ENCODE measurements at regions not wholly inside any gene's neighbourhood (a gene's known extent, or its start where the extent isn't known, plus 50 kb on each side); places are given as distances from the start of the nearest gene placed in this dataset.

DNA sequence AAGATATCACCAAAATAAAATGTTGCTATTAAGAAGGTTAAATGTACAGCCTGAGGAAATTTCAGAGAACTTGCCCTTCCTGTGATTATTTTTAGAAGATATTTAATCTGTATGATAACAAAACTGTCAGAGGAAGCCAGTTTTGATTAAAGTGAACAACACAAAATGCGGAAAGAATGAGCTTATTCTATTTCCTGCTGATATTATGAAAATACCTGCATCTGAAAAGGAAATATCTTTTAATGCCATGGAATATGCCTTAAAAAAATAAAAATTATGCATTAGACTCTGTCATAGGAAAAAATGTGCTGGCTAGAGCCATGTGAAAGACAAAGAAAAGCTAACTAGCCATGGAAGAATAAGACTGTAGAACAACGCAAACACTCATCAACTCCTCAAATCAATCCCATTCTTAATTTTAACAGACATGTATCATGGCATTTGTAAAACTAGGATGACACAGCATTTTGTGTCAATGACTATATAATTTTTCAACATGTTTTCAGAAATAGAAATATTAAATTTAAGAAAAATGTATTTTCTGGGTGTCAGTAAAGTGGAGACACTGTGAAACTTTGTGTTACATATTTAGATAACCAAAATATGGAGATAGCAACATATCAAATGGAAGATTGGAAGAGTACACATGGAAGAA lies 1768.2 kb downstream of the SUCLG1 start:
- no peak for DNase-seq (ENCODE audit: low spot score)

DNA sequence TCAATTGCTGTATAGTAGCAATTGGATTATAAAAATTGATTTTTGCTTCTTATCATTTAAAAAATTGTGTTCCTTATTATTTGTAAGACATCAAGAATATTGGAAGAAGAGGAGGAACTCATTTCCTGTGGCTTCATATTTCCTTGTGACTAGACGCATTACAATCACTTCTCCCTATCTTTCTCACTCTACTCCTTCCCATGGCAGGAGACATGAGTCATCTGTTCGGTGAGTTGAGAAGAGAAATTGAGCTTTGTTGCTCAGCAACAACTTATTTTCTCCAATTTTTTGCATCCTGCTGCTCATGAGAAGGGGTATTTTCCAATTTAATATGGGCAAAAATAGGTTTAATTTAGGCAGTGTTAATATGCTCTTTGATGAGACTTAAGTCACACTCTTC lies 1783.9 kb downstream of the SUCLG1 start:
- no peak for DNase-seq (ENCODE audit: low spot score)

DNA sequence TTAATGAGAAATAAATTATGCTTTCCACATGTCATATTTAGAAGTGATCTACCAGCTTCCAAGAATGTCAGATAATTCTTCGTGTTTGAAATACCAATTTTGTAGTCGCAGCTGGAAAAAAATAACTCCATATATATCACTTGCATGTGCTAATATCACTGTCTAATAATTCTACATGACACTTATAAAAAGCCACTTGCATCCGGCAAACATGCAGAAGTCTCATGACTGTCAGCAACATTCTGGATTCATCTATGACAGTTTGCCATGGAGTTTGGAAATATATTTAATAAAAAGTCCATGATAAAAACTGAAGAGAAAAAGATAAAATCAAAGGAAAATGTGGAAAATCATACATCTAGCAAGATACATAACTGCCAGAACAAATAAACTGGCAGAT lies 1784.4 kb downstream of the SUCLG1 start:
- DNase-seq (ENCODE audit: low spot score) = no peak

DNA sequence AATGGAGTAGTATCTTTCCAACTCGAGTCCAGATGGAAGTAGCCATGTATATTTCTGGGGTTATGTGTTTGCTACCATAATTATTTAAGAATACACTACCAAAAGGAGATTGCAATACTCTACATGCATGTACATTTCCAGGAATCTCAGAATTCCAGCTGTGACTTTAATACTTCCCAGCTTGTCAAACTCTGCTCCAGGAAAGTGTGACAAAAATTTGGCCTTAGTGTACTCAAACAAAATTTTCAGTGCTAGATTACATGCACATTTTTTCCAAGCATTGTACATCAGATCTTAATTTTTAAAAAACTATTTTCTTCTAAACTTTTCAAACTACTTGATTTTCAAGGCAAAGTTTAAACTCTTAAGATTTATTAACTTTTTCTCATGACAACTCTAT lies 1791.6 kb downstream of the SUCLG1 start:
- no peak for DNase-seq (ENCODE audit: low spot score)

DNA sequence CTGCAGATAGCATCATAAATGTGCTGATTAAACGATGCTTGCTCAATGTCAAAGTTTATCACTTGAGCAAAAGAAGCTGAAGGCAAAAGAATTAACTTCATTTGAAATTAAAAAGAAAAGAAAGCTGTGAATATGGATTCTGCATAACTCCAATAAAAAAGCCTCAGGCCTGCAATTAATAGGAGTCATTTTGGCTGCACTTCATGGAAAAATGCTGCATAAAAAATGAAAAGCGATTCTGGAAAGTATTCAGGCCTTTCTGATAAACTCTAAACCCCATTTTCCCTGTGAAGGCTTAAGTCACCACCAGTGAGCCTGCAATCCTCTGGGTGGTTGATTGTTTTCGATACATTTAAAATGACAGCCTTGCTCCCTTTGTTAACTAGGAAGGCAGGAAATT lies 1793.4 kb downstream of the SUCLG1 start:
- no peak for DNase-seq (ENCODE audit: low spot score)

DNA sequence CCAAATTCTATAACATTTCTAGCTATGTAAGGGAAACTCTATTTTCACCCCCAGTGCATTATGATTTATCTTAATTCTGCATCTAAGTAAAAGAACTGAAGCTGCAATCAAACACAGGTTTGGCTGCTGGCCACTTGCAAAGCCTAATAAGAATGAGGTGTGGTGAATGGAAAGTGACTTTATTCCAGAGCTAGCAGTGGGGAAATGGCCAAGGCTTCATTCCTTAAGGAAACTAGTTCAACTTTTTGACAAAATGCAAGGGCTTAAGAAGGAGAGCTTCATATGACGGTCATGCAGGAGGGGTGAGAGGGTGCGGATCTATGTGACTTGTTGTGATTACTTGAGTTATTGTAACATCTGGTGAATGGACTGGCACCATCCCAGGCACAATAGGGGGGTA lies 1802.0 kb downstream of the SUCLG1 start:
- no peak for DNase-seq (ENCODE audit: low spot score)

DNA sequence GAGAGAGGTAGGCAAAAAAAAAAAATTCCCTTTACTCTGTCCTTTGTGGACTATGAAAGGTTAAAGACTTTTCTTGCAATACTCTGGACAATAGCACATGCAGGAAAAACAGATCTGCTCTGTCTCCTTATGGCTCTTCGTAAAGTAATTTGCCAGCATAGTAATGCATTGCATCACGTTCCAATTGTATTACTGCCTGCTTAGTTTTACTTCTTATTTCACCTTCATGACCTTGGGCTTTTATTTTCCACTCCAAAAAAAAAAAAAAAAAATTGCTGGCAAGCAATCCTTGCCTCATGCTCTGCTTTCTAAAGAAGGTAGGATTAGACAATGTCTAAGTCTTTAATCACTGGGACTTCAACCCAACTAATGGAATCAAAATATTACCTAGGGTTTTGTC lies 1802.7 kb downstream of the SUCLG1 start:
- DNase-seq (ENCODE audit: low spot score) = no peak

DNA sequence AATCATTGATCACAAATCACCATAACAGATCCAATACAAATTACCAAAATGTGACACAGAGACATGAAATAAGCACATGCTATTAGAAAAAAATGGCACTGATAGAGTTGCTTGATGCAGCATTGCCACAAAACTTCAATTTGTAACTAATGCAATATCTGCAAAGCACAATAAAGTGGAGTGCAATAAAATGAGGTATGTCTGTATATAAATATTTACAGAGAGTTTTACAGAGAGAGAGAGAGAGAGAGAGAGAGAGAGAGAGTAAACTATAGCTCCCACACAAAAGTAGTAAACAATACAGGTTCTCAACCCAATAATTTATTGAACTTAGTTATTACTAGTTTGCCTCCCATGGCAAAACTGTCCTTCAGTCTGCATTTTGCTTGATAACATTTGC lies 1807.0 kb downstream of the SUCLG1 start:
- no peak for DNase-seq (ENCODE audit: low spot score)

DNA sequence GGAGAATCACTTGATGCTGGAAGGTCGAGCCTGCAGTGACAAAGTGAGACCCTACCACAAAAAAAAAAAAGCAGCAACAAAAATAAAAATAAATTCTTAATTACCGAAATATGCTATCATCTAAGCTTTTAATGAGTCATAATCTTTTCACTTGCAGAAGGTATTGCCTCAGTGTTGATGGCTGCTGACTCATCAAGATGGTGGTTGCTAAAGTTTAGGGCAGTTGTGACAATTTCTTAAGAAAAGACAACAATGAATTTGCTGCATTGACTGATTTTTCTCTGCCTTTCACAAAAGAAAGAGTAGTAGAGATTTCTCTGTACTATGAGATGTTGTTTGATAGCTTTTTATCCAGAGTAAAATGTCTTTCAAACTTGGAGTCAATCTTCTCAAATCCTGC lies 1809.0 kb downstream of the SUCLG1 start:
- DNase-seq (ENCODE audit: low spot score) = no peak

DNA sequence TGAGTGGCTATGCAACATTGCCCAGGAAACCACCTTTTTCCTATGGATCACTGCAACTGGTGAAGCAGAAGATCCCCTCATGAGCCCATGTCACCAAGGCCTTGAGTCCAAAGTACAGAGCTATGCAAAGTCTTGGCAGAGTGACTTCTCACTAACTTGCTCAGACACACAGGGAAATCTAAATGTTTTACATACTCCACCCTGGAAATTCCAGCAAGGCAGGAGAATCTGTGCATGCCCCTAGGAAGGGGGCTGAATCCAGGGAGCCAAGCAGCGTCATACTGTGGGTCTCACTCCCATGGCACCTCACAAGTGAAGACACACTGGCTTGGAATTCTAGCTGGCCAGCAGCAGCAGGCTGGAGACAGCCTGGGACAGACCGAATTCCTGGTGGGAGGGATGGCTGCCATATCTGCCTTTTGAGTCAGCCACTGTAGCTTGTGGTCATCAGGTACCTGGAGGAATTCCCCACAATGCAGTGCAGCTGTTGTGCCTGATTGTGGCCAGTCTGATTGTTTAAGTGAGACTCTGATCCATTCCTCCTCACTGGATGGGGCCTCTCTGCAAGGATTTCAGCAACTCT lies 1817.4 kb downstream of the SUCLG1 start:
- no peak for DNase-seq (ENCODE audit: low spot score)

DNA sequence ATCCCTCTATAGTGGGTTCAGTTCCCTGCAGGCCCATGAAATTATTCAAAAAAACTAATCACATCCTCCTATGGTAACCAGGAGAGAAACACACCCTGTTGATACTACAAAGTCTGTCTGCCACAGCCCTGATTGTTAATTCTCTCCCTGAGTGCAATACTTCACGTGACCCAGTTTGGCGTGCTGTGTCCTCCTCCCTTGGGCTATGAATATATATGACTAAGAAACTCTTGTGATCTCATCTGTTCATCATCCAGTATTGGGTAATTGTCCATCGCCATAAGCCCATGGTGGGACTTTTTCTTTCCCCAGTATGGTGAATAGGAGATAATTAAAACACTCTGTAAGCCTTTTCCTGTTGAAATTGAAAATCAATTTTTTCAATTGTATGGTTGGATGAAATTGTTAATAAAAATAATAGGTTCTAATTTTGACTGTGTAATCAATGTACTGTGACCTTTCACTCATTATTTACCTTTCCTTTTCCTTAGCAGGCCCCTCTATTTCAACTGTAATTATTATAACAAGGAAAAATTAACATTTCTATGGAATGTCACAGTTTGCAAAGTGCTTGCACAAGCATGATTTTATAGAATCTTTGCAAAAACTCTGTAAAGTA lies 1822.6 kb downstream of the SUCLG1 start:
- DNase-seq (ENCODE audit: low spot score) = no peak

DNA sequence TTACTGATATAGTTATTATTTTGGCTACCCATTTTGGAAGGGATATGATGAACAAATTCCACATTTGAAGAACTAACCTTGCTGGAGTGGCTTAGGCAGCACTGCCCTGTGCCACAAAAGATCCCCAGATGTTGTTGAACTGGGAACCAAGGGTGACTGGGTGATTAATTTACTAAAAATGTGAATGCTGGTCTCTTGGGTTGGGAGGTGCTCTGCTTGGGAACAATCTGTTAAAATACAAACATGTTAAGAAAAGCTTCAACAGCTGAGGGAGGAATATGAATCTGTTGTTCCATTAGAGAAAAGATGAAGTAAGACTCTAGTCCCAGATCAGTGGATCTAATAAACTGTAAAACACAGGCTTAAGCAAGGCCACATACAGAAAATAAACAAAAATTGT lies 1860.1 kb downstream of the SUCLG1 start:
- no peak for DNase-seq (ENCODE audit: low spot score)

DNA sequence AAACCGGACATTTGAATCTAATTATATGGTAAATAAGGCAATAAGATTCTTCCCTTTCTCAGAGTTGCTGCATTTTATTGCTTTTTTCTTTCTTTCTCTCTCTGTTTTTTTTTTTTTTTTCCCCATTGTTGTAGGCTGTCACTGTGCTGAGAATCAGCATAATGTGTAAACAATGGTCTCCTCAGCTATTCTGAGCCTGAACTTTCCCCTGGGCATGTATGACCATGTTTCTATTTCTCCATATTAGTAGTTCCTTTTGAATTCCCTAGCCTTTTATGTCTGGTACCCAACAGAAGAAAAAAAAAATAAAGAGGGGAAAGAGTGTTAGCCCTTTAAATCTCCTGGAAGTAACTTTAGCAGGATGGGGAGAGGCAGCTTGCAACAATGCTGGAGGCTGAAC lies 1862.5 kb downstream of the SUCLG1 start:
- no peak for DNase-seq (ENCODE audit: low spot score)

DNA sequence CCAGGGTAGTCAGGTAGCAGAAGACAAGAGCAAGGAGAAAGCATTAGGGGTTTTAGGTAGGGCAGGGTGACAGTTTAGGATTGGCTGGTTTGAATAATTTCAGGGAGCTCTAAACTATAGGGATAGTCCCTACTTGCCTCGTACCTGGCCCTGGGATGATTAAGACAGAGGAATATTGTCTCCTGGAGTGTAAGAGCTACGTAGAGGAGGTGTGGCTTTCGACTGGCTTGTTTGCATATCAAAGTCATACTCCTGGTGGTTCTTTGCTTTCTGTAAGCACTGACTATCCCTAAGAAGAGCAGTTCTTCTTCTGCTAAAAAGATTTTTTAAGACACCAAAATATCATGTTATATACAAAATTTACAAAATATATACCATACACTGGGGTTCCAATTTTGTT lies 1867.4 kb downstream of the SUCLG1 start:
- DNase-seq (ENCODE audit: low spot score) = no peak

DNA sequence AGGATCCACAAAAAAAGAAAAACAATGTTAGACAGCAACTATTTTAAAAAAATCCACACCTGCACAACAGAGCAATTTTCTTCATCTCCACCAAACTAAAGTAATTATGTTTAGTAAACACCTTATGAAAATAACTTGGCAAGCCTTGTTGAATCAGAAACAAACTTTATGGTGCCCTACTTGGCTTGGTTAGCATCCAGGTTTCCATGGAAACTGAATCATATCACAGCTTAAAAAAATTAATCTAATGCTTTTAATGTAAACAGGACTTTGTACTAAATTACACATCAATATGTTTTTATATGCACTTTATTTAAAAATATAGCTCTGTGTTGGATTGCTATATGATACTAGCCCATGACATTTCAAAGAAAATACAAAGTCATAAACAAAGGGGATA lies 1882.4 kb downstream of the SUCLG1 start:
- DNase-seq (ENCODE audit: low spot score) = no peak

DNA sequence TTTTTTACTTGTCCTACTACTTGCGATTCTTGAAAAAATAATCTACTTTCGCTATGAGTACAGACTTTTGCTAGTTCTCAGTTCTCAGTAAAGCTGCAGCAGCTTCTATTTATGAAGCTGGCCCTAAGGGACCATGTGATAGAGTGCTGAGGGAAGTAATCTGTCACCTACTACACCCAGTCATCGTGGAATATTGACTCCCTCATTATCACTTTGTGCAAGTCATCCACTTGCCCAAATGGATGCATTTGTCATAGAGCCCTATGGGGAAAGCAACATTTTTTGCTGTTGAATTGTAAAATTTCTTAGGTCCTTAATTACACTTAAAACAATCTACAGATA lies 1919.8 kb downstream of the SUCLG1 start:
- no peak for DNase-seq (ENCODE audit: low spot score)

DNA sequence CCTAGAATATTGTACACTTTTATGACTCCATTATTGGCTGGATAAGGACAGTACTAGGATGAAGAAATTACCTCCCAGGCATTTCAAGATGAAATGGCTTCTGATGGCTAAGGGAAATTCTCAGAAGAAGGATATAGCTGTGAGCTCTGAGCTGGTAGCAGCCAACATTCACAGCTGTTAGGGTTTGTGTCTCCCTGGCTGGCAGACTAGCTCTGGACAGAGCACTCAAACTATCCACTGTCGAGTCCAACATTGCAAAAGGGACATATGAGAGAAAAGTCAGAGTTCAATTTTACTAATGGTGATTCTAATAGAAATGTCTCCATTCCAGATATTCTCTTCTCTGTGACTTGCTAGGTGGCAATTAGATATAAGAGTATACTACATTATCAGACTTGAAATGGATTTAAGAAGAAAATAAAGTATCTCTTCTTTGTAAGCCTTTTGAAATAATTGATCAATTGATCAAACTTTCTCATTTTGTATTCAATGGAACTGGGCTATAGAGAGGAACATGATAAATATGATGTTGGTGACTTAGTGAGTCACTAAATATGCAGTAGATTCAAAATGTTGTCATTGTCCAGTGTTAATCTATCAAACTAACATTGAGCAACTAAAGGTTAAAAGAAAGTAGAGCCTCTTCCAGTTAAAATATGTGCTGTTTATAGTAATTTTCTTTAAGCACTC lies 1920.3 kb downstream of the SUCLG1 start:
- DNase-seq (ENCODE audit: low spot score) = no peak

DNA sequence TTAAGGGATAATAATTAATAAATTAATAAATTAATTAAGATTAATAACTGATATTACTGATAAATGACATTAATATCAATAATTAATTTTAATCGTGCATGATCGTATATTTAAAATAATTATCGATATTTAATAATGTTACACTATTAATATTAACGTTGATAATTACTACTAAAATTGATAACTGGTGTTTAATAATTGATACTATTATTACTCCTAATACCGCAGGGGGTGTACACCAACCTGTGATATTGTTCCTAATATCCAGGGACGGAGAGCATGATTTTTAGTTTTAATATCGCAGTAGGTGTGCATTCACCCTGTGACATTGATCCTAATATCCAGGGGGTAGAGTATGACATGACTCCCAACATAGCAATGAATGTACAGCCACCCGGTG lies 1930.8 kb downstream of the SUCLG1 start:
- no peak for DNase-seq (ENCODE audit: low spot score)

DNA sequence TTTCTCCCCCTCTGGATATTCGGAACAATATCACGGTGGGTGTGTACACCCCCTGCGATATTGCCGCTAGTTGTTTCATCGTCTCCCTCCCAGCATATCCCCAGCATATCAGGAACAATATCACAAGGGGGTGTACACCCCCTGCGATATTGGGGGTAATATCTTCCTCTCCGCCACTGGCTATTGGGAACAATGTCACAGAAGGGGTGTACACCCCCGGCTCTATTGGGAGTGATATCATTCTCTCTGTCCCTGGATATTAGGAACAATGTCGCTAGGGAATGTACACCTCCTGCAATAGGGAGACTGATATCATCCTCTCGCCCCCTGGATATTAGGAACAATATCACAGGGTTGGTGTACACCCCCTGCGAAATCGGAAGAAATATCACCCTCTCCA lies 1932.0 kb downstream of the SUCLG1 start:
- DNase-seq (ENCODE audit: low spot score) = no peak

DNA sequence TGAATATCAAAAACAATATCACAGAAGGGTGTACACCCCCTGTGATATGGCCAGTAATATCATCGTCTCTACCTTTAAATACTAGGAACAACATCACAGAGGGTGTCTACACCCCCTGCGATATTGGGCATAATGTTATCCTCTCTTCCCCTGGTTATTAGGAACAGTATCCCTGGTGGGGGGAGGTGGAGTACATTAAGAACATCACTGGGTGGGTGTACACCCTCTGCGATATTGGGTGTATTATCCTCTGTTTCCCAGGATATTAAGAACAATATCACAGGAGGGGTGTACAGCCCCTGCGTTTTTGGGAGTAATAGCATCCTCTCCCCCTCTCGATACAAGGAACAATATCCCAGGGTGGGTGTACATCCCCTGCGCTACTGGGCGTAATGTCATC lies 1932.8 kb downstream of the SUCLG1 start:
- DNase-seq (ENCODE audit: low spot score) = no peak

DNA sequence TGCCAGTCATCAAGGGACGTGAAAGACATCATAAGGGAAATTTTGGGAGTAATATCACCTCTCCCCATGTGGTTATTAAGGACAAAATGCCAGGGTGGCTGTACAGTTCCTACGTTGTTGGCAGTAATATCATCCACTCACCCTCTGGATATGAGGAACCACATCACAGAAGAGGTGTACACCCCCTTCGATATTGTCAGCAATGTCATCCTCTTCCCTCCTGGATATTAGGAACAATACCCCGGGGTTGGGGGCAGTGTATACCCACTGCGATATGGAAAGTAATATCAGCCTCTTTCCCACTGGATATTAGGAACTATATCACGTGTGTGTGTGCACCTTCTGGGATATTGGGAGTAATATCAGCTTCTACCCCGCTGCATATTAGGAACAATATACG lies 1933.3 kb downstream of the SUCLG1 start:
- DNase-seq (ENCODE audit: low spot score) = no peak

DNA sequence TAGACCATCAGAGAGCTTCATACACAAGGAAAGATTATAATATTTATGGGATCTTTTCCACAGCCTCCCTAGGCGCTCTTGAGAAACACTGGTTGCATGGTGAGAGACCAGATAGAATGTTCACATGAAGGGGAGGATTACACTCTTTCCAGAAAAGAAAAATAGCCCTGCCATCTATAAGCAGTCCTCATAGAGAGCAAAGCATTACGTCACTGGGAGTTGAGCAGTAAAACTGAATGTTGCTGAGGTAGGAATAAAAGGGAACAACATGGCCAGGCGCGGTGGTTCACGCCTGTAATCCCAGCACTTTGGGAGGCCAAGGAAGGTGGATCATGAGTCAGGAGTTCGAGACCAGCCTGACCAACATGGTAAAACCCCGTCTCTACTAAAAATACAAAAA lies 1934.3 kb downstream of the SUCLG1 start:
- no peak for DNase-seq (ENCODE audit: low spot score)

DNA sequence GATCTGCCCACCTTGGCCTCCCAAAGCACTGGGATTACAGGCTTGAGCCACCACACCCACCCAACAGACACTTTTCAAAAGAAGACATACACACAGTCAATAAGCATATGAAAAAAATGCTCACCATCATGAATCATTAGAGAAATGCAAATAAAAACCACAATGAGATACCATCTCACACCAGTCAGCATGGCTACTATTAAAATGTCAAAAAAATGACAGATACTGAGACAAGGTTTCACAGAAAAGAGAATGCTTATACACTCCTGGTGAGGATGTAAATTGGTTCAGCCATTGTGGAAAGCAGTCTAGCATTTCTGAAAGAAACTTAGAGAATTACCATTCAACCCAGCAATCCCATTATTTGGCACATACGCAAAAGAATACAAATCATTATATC lies 1947.2 kb downstream of the SUCLG1 start:
- DNase-seq (ENCODE audit: low spot score) = no peak

DNA sequence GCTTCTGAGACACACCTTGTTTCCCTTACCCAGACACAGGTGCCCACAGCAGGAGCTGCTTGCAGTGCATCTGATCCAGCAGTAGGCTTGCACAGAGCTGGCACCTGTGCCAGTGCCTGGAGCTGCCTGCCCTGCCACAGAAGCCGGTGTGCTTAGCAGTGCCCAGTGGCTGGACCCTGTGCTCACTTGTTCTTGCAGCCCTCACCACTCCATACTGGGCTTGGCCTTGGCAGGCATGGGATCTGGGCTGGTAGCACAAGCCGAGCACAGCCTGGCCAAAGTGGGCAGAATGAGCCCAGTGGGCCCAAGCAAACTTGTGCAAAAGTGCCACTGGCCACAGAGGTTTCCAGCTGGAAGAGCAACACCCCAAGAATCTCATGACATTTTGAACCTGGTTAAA lies 1950.4 kb downstream of the SUCLG1 start:
- DNase-seq (ENCODE audit: low spot score) = no peak

Data from CD4-positive, alpha-beta T cell treated with Interleukin-6 at 100 ng/mL for 8 hours (primary cell).